NCI-H2196 (cell line): ENCODE measurements at regions not wholly inside any gene's neighbourhood (a gene's known extent, or its start where the extent isn't known, plus 50 kb on each side); places are given as distances from the start of the nearest gene placed in this dataset.

Experiments used
- DNase-seq: peaks from one replicate; lab custom pipeline; 2025; ENCODE audit not compliant: unreplicated experiment; lab: John Stamatoyannopoulos, UW

DNA sequence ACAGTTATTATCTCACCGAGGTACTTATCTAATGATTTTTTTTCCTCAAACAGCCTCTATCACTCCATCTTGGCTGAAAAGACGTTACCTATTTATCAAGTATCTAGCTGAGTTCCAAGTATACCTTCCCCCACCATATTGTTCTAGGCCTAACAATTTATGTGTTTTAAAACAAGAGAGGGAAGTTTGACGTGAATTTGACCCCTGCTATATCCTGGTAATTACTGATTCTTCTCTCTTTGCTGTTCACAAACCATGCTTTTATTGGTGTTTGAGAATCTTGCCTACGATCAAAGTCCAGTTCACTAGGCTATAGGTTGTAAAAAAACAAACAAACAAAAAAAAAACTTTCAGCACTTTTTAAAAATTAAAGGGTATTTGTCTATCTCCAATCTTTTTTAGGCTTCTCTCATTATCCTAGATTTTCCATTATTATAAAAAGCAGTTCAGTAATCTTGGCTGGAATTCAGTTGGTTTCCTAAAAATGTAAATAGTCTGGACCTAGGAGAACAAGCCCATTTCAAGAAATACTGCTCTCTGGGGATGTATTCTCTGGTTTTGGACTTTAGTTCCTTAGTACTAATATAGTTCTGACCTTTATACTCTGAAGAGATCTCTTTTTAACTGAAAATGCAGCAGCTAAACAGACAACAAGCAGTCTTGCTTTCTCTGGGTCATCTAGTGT lies 505.4 kb downstream of the CPS1 start:
- DNase-seq: no peak

DNA sequence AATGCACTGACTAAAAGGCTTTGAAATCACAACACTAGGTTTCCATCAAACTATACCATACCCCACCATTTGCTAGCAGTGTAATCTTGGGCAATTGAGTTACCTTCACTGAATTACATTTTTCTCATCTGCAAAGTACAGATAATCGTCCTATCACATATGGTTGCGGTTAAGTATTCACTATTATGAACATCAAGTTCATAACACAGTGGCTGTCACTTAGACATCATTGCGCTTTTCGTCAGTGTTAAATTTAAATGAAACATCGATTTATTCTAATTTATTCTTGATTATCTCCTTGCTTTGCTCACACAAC lies 505.9 kb downstream of the CPS1 start:
- no peak for DNase-seq

DNA sequence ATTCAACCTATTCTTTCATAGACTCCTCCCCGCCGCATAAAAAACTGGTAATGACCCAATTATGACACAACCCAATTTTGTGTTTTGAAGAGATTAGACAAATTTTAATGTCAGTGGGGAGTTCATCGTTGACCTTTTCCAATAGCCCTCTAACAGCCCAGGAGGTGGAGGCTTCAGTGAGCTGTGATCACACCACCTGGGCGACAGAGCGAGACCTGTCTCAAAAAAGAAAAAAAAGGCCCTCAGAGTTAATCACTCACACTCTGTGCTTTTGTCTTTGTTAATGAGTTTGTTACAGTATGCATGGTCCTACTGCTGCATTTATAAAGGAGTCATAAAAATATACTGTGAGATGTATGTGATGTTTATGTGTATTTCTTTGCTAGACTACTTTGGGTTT lies 510.6 kb downstream of the CPS1 start:
- DNase-seq: no peak

DNA sequence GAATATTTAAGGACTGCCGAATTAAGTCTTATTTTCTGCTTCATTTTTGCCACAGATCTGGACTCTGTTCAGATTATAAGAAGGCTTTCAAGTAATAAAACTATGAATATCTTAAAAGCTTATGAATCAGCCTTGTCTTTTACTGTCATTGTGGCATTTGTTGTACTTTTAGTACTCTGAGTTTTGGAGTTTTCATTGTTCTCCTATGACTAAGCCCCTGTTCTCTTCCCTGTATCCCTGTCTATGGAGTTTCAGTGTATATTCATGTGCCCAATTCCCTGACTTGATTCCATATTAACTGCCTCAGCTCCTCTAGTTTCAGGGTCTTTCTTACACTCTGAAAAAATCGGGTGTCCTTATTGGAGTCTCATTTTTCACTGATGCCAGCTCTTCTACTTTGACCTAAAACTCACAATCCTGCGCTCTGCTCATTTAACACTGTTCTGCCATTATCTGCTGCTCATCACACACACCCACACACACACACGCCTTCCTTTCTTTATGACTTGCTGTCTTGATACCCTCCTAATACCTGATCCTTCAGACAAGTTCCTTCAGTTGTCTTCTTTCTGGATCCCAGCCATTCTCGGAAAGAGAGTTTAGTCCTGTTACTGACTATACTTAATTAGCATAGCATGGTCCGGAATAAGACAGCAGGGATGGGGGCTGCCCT lies 511.8 kb downstream of the CPS1 start:
- DNase-seq: no peak

DNA sequence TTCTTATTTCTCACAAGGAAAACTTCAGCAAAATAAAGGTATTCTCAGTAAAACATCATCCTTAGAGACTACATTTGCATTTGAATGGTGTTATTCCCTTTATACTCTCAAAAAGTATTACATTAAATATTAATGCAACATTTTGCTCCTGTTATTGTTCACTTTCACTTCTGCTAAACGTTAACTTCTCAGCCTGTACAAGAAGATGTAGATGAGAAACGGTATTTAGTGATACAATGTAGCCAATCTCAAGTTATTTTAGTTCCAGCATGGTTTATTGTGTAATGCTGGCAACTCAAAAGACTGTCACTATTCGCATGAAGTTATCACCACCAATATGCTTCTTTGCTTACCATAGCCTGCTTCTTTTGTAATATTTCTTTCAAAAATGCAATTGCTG lies 514.1 kb downstream of the CPS1 start:
- DNase-seq: no peak

DNA sequence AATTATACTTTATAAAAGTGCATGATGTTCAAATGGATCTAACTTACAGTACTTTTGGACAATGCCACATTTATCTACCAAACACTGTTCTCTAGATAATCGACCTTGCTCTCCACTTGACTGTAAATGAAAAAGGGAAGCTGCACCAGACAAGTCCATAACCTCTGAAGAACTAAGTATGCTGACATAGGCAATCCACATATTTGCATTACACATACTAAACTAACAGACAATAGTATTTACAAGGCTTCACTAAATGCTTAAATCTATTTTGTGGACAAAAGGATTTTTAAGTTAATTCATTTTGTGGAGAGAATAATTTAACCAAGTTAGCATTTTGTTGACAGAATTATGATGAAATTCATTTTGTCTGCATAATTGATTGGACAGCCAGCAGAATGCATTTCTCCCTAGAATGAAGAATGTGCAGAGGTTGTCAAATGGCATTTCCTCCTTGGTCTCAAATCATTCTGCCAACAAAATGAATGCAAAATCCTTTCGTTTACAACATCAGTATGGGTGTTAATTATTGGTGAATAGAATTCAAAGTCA lies 520.9 kb downstream of the CPS1 start:
- DNase-seq: no peak

DNA sequence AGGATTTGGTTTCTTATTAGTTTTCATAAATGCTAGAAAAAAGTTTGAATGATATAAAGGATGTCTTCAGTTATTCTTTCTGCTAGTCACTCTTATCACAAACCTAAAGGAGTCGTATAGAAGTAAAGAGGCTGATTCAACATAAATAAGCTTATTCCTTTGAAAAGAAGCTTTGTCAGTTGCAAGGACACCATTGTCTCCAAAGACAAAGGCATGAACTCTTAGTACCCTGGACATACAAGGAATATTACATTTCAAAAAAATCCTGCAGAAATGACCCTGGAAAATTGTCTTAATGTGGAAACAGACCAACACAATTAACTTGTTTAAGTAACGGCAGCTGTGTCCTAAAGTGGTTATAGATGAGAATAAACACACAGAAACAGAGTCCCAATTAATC lies 528.0 kb downstream of the CPS1 start:
- DNase-seq: no peak

DNA sequence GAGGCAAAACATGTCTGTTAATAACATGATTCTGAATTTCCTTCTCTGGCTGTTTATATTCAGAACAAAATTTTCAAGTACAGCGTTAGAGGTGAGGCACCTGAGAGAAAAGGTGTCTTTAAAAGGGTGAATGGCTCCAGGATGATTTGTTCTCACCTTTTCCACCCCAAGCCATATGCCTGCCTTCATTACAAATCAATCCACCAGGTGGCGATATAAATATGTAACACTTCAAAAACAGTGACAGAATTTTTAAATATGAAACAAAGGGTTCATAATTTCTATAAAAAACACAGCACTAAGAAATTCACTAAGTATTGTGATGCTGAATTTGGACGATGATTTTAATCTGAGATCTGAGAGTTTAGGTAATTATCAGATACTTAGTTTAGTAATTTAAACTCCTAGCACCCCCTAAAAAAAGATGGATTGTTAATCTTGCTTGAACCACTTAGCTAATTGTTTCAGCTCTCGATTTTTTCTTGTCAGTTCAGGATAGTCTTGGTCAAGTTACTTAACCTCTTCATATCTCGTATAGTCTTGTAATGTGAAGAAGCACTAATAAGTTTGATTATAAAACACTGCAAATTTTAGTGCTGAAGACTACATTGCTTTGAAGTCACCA lies 528.8 kb downstream of the CPS1 start:
- DNase-seq: peak; percentile 52

DNA sequence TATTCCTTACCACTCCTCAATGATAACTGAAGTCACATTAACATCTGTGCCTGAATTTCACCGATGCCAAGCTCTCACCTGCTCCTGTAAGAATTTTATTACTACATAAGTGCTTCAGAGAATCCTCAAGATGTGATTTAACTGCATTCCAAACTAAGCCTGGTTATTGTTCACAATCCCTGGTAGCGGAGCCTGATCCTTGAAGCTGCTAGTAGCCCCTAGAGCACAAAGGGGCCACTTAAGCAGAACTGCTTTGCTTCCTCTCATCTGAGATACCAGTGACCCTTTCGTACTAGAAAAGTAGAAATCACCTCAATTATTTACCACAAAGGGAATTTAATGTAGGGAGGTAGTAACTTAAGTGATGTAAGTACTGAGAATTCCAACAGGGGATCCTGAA lies 529.6 kb downstream of the CPS1 start:
- DNase-seq: no peak

DNA sequence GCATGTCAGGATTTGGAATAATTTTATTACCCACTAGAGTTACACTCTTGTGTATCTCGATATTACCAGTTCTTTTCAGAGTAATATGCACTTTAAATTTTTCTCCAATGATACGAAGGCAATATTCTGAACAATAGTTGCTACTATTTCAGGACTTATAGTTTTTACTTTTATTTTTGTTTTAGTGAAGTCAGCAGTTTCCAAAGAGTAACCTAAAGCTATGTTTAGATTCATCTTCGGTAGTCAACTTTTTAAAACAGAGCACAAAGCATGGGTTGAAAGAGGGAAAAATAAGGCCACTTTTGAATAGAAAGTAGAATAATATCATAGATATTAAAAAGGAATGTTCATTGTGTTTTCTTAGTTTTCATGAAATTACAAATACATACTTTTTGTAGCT lies 532.7 kb downstream of the CPS1 start:
- no peak for DNase-seq

DNA sequence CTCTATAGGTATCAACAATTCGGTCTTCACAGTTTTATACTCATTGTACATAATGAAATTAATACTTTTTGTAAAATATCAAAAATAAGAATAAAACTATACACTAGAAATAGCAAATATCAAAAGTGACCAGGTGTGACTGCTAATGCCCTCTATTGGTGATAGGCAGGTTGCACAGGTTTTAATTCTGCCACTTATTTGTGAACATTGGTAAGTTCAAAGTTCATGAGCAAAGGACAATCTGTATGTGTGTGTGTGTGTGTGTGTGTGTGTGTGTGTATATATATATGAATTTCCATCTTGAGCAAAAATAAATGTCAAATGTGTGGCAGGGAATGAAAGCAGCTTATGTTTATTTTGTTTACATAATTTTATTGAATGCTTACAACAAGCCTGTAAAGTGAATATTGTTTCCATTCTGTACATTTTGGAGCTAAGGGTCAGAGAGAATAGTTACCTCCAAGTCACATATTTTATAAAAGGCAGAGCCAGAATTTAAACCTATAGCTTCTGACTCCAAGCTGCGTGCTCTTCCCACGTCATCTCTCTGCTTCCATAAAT lies 537.4 kb downstream of the CPS1 start:
- no peak for DNase-seq

DNA sequence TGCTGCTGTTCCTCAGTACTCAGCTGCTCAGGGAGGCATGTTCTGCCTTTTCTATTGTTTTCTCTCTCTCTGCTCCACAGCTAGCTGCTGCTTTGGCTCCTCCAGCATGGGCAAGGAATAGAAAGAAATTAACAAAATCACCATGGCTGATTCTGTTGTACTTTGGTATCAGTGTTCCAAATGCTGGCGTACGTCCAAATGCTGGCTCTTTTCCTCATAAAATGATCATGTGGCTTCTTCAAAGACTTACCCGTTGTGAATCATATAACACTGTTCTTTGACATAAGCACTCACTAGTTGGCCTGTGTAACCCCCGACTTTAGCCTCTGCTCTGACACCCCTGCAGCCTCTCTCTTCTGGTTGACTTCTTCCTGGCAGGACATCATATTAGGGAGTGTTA lies 547.6 kb downstream of the CPS1 start:
- no peak for DNase-seq

DNA sequence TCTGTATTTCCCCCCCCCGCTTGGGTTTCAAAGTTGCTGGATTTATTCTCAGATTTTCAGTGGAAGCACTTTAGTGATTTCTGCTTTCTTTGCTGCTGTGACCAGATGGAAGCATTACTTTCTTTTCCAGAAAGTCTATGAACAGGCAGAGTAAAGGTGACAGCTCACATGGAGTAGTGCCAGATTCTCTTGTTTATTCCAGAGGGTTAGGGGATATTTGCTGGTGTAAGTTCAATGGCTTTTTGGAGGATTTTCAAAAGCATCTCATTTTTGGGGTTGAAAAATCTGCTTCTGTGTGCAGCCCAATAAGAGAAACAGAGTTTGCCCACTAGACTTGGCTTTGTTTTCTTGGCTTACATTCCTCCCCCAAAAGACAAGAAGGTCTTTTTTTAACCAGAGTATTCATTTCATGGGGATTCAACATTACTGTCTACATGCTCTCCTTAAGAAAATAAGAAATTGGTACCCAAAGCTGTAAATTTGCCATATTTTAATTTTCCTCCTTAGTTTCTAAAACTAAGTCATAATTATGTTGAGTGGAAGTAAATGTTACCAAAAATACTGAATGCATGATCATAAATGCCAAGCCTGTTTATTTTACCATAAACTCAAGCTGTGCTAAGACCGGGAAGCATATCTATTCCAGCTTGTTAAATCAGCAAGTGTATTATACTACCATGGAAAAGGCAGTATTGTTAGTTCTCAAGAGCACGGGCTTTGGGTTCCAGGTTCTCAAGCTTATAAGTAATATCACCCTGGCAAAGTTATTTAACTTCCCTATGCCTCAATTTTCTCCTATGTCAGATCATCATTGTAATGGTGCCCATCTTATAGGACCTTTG lies 557.2 kb downstream of the CPS1 start:
- DNase-seq: no peak

DNA sequence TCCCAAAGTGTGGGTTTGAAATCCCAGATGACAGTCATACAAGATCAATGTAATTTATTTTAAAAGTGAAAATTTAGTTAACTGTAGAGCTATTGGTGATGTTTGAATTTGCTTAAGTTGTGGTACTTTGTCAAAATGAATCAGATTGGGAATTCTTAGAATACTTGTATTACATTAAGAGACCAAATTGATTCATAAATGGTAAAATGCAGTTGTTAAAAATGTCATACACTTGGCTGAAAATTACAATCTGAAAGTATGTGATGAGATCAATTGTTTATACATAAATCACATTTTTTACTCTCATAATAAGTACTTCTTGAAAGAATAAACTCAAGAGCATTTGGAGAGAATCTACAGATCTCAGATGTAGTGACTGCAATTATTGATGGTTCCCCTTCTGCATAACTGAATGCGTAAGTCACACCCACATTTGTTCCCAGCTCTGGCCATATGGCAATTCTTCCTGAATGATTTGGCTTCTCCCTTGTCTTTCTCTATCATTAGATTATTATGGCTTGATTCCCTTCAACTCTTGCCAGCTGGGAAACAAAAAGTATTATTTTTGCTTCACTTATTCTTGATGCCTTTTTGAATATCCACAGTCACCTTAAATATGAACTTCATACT lies 558.5 kb downstream of the CPS1 start:
- DNase-seq: no peak

DNA sequence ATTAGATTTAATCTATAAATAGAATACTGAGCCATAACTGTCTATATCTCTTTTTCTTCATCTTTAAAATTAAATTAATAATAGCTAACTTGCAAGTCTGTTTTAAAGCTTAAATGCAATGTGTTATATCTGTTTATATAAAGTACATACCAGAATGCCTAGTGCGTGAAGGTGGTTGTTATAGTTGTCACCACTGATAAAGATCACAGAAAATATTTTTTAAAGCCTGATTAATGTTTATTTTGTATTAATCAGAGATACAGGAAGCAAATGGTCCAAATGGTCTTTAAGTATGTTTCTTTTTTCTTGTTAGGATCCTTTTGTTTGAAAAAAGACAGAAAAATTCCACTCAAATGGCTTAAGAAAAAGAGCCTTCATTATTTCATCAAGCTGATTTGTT lies 560.6 kb downstream of the CPS1 start:
- no peak for DNase-seq

DNA sequence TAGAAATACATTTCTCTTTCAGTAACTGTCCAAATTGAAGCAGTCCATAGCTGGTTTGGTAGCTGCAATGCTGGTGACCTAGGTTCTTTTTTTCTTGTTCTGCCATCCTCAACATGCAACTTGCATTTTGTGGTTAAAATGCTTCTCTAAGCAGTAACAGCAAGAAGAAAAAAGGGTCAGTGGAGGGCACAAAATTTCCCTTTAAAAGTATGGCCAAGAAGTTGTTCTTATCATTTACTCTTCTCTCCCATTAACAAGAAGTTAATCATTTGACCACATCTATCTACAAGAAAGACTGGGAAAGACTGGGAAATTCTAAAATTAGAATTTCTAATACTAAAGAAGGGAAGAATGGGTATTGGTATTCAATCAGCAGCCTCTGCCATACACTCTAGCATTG lies 569.9 kb downstream of the CPS1 start:
- DNase-seq: no peak

DNA sequence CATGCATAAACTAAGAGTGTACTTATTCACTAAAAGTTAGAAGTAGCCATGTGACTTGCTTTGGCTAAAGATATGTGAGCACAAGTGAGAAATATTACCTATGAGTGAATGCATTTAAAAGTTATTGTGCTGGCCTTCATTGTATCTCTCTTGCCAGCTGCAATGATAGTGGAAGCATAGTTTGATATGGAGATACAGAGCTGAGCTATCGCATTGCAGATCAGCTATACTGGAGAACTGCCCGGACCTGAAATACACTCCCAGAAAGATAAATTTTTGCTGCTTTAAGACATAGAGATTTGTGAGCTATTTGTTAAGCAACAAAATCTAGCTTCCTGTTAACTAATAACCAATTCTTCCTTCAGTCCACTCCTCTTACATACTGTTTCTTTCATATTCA lies 571.1 kb downstream of the CPS1 start:
- DNase-seq: no peak

DNA sequence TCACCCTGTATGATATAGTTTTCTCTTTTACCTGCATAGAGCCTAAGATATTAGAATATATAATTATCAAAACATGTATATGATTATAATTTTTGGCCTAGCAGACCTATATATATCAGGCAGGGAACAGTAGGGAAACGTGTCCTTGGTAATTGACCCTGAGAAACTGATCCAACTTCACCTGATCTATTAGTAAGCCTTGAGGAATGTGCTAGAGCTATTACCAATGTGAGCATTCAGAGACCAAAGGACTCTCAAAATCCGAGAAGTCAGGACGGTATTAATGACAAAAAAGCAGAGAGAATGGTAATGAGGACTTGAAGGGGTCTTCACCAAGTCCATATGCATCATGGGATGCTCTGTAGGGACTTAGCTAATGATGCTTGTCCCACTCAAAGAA lies 571.9 kb downstream of the CPS1 start:
- DNase-seq: no peak

DNA sequence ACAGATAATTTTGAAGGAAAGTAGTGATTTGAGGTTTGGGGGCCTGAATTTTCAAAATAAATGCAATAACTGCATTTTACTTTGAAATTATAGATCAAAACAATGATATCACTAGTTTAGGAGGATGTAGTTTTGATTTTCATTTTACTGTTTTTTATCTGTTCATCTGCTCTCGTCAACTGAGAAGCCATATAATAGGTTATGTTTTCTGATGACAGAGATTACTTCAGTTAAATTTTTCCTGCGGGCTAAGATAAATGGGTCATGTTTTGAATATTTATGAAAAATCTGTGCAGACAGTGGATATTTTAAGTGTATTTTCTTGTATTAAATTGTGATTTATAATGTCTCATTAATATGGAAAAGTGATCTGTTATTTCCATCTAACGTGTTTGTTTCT lies 573.4 kb downstream of the CPS1 start:
- DNase-seq: no peak

DNA sequence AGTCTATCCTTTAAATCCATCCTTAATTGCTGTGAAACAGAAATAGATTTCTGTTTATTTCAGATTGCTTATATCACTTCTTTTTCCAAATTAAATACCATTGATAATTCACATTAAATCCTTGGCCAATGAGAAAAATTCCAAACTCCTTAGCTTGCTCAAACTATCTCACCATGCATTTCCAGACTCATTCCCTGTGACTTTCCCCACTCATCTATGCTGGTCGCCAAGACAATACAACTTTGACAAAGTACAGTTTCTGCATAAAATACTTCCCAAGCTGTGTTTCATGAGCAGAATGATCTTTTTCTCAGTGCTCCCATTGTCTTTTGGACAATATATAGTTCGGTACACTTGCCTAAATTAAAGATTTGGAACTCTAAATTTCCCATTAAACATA lies 575.6 kb downstream of the CPS1 start:
- DNase-seq: no peak

DNA sequence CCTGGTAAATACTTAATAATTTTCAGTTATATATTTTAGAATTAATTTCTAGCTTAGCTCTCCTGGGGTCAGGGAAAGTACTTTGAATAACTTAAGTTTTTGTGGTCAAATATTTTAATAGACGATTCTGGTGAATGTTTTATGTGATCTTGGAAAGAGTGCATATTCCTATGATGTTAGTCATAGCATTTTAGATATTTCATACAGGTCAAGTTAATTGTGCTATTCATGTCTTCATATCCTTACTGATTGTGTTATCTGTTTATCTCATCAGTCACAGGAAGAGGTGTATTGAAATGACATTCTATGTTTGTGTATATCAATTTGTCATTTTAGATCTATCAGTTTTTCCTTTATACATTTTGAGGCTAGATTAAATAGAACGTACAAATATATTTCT lies 576.2 kb downstream of the CPS1 start:
- DNase-seq: no peak
